HEK293 (cell line): ENCODE measurements at regions not wholly inside any gene's neighbourhood (a gene's known extent, or its start where the extent isn't known, plus 50 kb on each side); places are given as distances from the start of the nearest gene placed in this dataset.

ENCODE experiments used
- CTCF ChIA-PET: fragments of 350-600 bp; formaldehyde crosslinking; extraction: SDS; loops from one replicate; lab custom pipeline; 2021; ENCODE audit warnings: antibody characterized with exemption; lab: Yijun Ruan, JAX
- POLR2A ChIA-PET: fragments of 300-600 bp; formaldehyde crosslinking; extraction: SDS; loops from one replicate; lab custom pipeline; 2020; ENCODE audit warnings: antibody characterized with exemption, inconsistent platforms; lab: Yijun Ruan, JAX
- H3K27ac ChIP-seq: fragments of 200-500 bp; sonication (Bioruptor generic); 2 replicates; pipeline ENCODE4 v1.5.1; 2014; ENCODE audit warnings: low read depth, low read length, control low read depth, inconsistent platforms; ENCODE audit errors: extremely low read depth
- H3K36me3 ChIP-seq, 2 experiments: fragments of 200-500 bp in 1 of 2; sonication (Bioruptor generic) in 1 of 2; 1 replicate in 1 of 2; 2 replicates in 1 of 2; pipeline ENCODE4 v1.5.1; 2014 to 2017; ENCODE audit warnings: inconsistent platforms in 2 of 2, low read length in 2 of 2; ENCODE audit not compliant: control insufficient read depth in 2 of 2, insufficient read depth in 1 of 2
- H3K4me1 ChIP-seq: fragments of 200-500 bp; sonication (Bioruptor generic); 2 replicates; pipeline ENCODE4 v1.5.1; 2014; ENCODE audit warnings: mild to moderate bottlenecking, low read length, inconsistent platforms; ENCODE audit not compliant: control insufficient read depth, insufficient read depth
- H3K4me3 ChIP-seq: 2 replicates; pipeline ENCODE4 v1.5.1; 2011; ENCODE audit warnings: low read depth, mild to moderate bottlenecking, control low read depth, low read length, moderate library complexity
- H3K9me3 ChIP-seq: fragments of 200-500 bp; sonication (Bioruptor generic); 2 replicates; pipeline ENCODE4 v1.5.1; 2014; ENCODE audit warnings: low read depth, low read length, inconsistent platforms; ENCODE audit not compliant: control insufficient read depth, insufficient read depth
- BCL11B ChIP-seq: fragments of 450-650 bp; formaldehyde crosslinking; IDR thresholded peaks from 2 replicates; pipeline ENCODE4 v1.5.1; 2016; ENCODE audit warnings: low read depth, missing biosample characterization, missing genetic modification characterization
- KLF10 ChIP-seq: fragments of 450-650 bp; IDR thresholded peaks from 2 replicates; pipeline ENCODE4 v1.5.1; 2018; ENCODE audit warnings: missing biosample characterization, mild to moderate bottlenecking, missing genetic modification characterization
- KLF7 ChIP-seq: fragments of 450-650 bp; formaldehyde crosslinking; IDR thresholded peaks from 2 replicates; pipeline ENCODE4 v1.5.1; 2016; ENCODE audit warnings: missing biosample characterization, missing genetic modification characterization, borderline replicate concordance
- REST ChIP-seq: fragments of 450-650 bp; formaldehyde crosslinking; IDR thresholded peaks from 2 replicates; pipeline ENCODE4 v1.5.1; 2016; ENCODE audit warnings: missing biosample characterization, missing genetic modification characterization
- YY2 ChIP-seq: fragments of 450-650 bp; formaldehyde crosslinking; IDR thresholded peaks from 2 replicates; pipeline ENCODE4 v1.5.1; 2016; ENCODE audit warnings: missing biosample characterization, missing genetic modification characterization
- ZBTB1 ChIP-seq: fragments of 450-650 bp; formaldehyde crosslinking; IDR thresholded peaks from 2 replicates; pipeline ENCODE4 v1.5.1; 2016; ENCODE audit warnings: missing biosample characterization, missing genetic modification characterization
- ZNF132 ChIP-seq: fragments of 450-650 bp; formaldehyde crosslinking; IDR thresholded peaks from 2 replicates; pipeline ENCODE4 v1.5.1; 2017; ENCODE audit warnings: missing biosample characterization, missing genetic modification characterization, borderline replicate concordance
- ZNF140 ChIP-seq: fragments of 450-650 bp; formaldehyde crosslinking; IDR thresholded peaks from 2 replicates; pipeline ENCODE4 v1.5.1; 2016; ENCODE audit warnings: missing biosample characterization, missing genetic modification characterization
- ZNF18 ChIP-seq: fragments of 450-650 bp; formaldehyde crosslinking; IDR thresholded peaks from 2 replicates; pipeline ENCODE4 v1.5.1; 2016; ENCODE audit warnings: missing biosample characterization, missing genetic modification characterization
- ZNF404 ChIP-seq: fragments of 450-650 bp; formaldehyde crosslinking; IDR thresholded peaks from 2 replicates; pipeline ENCODE4 v1.5.1; 2017; ENCODE audit warnings: missing biosample characterization, missing genetic modification characterization
- ZNF521 ChIP-seq: fragments of 450-650 bp; formaldehyde crosslinking; IDR thresholded peaks from 2 replicates; pipeline ENCODE4 v1.5.1; 2017; ENCODE audit warnings: missing biosample characterization, mild to moderate bottlenecking, missing genetic modification characterization
- ZNF544 ChIP-seq: fragments of 450-650 bp; formaldehyde crosslinking; IDR thresholded peaks from 2 replicates; pipeline ENCODE4 v1.5.0; 2017; ENCODE audit warnings: missing biosample characterization, missing genetic modification characterization
- ZNF624 ChIP-seq: fragments of 450-650 bp; formaldehyde crosslinking; IDR thresholded peaks from 2 replicates; pipeline ENCODE4 v1.5.1; 2017; ENCODE audit warnings: missing biosample characterization, missing genetic modification characterization
- ZNF776 ChIP-seq: fragments of 450-650 bp; formaldehyde crosslinking; IDR thresholded peaks from 2 replicates; pipeline ENCODE4 v1.5.0; 2017; ENCODE audit warnings: missing biosample characterization, missing genetic modification characterization, borderline replicate concordance
- ZNF777 ChIP-seq: fragments of 450-650 bp; formaldehyde crosslinking; IDR thresholded peaks from 2 replicates; pipeline ENCODE4 v1.5.1; 2017; ENCODE audit warnings: missing biosample characterization, missing genetic modification characterization, borderline replicate concordance
- ZNF843 ChIP-seq: fragments of 450-650 bp; formaldehyde crosslinking; IDR thresholded peaks from 2 replicates; pipeline ENCODE4 v1.5.1; 2016; ENCODE audit warnings: missing biosample characterization, missing genetic modification characterization

- TF ChIP-seq KLF7, result no peak
- no peak for TF ChIP-seq ZNF404
- no peak for TF ChIP-seq ZBTB1 (tag by site-specific recombination)
Measured at GRCh38 chr4:63841266-63841665, 568.0 kb downstream of the TECRL start (continued).

- TF ChIP-seq ZNF140 (tag by site-specific recombination), result no peak
- TF ChIP-seq BCL11B (tag by site-specific recombination), result no peak
- TF ChIP-seq ZNF544, result no peak
- no peak for TF ChIP-seq ZNF777 (tag by site-specific recombination)
- no peak for TF ChIP-seq ZNF132
- TF ChIP-seq ZNF624 (tag by site-specific recombination), result no peak
- TF ChIP-seq ZNF521 (tag by site-specific recombination), result no peak
- TF ChIP-seq ZNF776 (tag by site-specific recombination), result no peak
- no peak for TF ChIP-seq ZNF843
- TF ChIP-seq YY2, result no peak
- no peak for TF ChIP-seq ZNF18 (tag by site-specific recombination)
- no peaks in the 10 kb centered on the region for H3K4me1 ChIP-seq
- no peak overlapping the region for H3K27ac ChIP-seq
- no peaks in the 10 kb centered on the region for H3K9me3 ChIP-seq
- CTCF ChIA-PET, result no interaction called here
- POLR2A ChIA-PET, result no interaction called here
- H3K36me3 ChIP-seq, result no peaks in the 10 kb centered on the region
- H3K4me3 ChIP-seq, result no peak overlapping the region
Measured at GRCh38 chr4:63831590-63832155, 577.6 kb downstream of the TECRL start.

- ChIA-PET POLR2A (no interaction called here), CTCF (no interaction called here)
- TF ChIP-seq REST (tag by site-specific recombination), result no peak
- no peak for TF ChIP-seq KLF10 (tag by site-specific recombination)
- Histone ChIP-seq H3K4me1 (no peaks in the 10 kb centered on the region), H3K36me3 (no peaks in the 10 kb centered on the region), H3K27ac (no peak overlapping the region), H3K4me3 (no peak overlapping the region), H3K9me3 (no peaks in the 10 kb centered on the region)
Measured at GRCh38 chr4:63817196-63817865, 591.9 kb downstream of the TECRL start.
